Stomach (tissue), 4 donors: ENCODE measurements at regions not wholly inside any gene's neighbourhood (a gene's known extent, or its start where the extent isn't known, plus 50 kb on each side); places are given as distances from the start of the nearest gene placed in this dataset.

Experiments
- CTCF ChIP-seq, 7 experiments: fragments of 450-650 bp in 4 of 7; fragments of 200-600 bp in 3 of 7; sonication (generic) in 3 of 7; IDR thresholded peaks; one replicate each; pipeline ENCODE4 v1.5.1; 2016 to 2019; ENCODE audit warnings: antibody characterized with exemption in 7 of 7, control low read depth in 2 of 7, mild to moderate bottlenecking in 1 of 7
- POLR2A ChIP-seq, 4 donors: fragments of 450-650 bp; IDR thresholded peaks; one replicate each; pipeline ENCODE4 v1.6.1; 2016; ENCODE audit warnings: antibody characterized with exemption in 4 of 4, control low read depth in 2 of 4, mild to moderate bottlenecking in 1 of 4, moderate library complexity in 1 of 4

DNA sequence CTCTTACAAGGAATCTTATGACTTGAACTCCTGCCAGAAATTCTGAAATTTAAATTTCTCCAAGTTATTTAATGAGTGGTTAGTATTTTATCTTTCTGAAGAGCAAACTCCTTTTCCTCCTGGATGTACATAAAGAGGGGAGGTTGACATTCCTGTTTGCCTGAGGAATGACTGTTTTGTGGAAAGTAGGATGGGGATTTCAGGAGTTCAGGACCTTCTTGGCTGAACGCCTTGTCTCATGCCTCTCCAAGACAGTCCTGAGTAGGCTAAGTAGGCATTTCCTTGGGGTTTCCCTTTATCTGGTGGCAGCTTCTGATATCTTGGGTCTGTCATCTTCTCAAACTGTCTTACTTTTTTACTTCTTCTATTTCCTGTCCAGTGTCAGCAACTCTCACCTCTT is 356.6 kb downstream of the TDRD3 start:
- no peak for TF ChIP-seq POLR2A (IDR thresholded peaks at IDR 0.05)
- TF ChIP-seq CTCF (IDR thresholded peaks at IDR 0.05): no peak
